HG03175 (cell line): ENCODE measurements at regions not wholly inside any gene's neighbourhood (a gene's known extent, or its start where the extent isn't known, plus 50 kb on each side); places are given as distances from the start of the nearest gene placed in this dataset.
"Not testable (repeated sequence)": the region's sequence is repeated elsewhere in the genome, so short reads cannot be mapped to it uniquely, and the experiment has no call there.

Experiments
- ATAC-seq: cut with Tn5 transposase; IDR thresholded peaks from one replicate; pipeline ENCODE4 v1.9.1; 2021; ENCODE audit warnings: mild to moderate bottlenecking, moderate library complexity; ENCODE audit not compliant: unreplicated experiment

GRCh38 chr13:50154697-50155096 lies 139.5 kb downstream of the KCNRG start:
- ATAC-seq, result no peak

GRCh38 chr13:50156140-50156539 lies 140.9 kb downstream of the KCNRG start:
- ATAC-seq, result no peak

GRCh38 chr13:50156561-50157127 lies 141.4 kb downstream of the KCNRG start:
- ATAC-seq, result no peak

DNA sequence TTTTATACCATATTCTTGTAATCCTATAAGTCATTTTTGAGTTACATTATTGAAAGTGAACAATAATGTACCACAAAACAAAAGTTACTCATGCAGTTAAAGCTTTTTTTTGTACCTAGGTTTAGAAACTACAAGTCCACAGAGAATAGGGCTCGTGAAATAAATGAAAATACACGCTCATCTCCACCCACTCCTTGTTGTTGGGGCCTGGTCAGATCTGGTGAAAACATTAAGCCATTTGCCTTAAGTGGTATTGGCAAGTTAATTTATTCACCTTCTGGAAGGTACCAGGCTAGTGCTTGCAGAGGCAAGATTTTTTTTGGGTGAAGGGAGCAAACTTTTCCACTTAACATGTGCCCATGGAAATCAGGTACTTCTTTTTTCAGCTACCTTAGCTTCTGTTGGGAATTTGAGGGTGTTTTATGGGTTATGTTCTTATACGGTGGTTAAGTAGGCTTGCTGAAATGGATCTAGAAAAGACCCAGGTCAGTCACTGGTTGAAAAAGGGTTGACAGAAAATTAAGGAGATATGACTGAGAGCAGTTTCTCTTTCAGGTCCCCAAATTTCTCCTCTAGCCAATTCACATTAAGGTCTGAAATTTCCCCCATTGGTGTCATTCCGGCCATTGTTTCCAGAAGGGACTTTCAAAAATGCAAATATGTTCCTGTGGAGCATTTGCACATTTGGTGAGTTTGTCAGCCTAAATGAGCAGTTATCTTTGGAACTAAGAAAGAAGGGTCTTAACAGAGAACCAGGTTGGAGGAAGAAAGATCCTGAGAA lies 143.3 kb downstream of the KCNRG start:
- no peak for ATAC-seq

GRCh38 chr13:50159607-50160006 lies 144.4 kb downstream of the KCNRG start:
- no peak for ATAC-seq

DNA sequence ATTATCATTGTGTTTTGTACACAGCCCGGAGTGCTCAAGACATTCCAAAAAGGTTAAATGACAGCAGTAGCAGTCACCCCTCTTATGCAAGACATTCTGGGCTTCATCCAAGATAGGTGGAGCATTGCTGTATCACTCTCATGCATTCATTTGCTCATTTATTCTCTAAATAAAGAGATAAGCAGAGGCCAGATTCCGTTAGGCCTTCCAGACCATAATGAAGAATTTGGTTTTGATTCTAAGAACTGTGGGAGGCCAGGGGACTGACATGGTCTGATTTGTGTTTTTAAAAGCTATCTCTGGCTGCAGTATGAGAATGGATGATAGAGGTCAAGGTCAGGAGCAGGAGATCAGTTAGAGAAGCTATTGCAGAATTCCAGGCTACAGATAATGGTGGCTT lies 145.8 kb downstream of the KCNRG start:
- no peak for ATAC-seq

GRCh38 chr13:50162001-50162400 lies 146.8 kb downstream of the KCNRG start:
- no peak for ATAC-seq

- ATAC-seq, result no peak
Observed at GRCh38 chr13:50162567-50162966, 147.3 kb downstream of the KCNRG start.

DNA sequence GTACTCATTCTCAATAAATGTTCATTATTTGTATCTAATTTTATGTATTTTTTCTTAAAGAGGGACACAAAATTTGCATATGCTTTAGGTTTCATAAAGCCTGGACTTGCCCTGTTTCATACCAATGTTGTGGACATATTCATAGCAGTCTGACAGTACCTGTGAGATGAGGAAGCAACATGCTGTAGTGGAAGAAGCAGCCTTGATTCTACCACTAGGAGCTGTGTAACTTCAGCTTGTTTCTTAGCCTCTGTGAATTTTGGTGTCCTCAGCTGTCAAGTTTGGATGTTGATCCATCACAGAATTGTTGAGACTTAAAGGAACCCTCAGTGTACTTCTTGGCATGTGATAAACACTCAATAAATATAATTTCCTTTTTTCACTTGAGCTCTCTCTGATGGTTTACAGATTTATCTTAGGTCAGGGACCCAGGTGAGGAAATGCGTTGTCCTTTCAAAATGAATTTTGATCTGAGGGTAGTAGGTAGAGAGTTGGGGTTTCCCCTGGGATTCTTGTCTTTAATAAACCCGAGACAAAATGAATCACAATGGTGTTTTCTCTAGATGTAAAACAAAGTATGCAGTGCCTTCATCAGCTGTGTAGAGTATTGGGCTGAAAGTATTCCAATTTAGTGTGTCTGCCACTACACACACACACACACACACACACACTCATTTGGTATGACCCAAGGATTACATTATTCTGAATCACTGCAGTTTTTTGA lies 152.1 kb downstream of the KCNRG start:
- ATAC-seq, result no peak

DNA sequence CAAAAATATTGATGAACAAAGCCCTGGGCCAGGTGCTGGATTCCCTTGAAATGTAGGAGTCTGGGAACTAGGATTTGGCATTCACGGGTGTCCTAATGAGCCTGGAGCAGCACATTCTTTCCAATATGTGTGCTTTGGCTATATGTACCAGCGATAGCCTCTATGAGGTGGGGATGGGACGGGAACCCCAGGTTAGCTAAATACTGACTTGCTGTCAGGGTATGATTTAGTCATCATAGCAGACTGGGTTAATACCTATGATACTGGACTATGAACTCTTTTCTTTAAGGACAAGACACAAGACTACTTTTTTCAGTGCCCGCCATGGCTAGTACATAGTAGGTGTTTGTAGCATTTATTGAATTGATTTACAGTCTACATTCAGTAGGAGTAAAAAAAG lies 152.7 kb downstream of the KCNRG start:
- no peak for ATAC-seq

DNA sequence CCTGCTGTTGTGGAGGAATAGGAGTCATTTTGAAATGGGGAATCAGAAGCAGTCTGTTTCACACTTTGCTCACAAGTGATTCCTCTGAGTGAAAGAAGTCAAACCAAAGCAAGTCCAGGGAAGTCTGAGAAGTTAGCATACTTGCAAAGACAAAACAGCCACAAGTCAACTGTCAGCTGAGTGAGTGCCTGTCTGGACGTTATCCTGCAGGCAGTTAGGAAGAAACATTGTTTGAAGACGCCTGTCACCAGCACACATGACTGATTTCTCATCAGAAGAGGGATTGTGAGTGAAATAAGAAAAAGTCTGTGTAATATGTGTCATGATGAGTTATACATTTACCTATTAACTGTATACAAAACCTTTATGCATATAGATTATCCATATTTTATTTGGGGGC lies 153.5 kb downstream of the KCNRG start:
- no peak for ATAC-seq

DNA sequence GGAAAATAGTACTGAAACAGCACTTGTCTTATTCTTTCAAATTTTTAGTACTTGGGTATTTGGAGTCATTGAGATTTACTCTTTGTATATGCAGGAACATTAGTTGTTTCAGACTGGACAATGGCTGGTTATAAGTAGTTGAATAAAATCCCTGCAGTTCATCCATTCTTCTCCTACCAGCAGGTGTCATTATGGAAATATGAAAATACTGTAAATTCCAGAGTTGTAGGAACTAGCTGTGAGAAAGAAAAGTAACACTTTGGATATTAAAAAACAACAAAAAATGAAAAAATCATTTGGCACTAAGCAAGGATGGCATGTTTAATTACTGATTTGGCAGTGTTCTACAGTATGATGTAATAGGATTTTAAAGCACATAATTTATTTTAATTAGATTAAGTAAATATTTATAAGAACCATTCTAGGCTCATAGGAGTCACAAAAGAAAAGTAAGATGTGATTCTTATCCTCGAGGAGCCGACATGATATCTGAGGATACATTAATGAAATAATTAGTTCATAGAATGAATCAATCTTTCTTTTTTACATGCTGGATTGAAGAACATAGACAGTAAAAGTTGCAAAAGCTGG lies 155.3 kb downstream of the KCNRG start:
- ATAC-seq, result no peak

GRCh38 chr13:50171590-50172282 lies 156.5 kb downstream of the KCNRG start:
- no peak for ATAC-seq

DNA sequence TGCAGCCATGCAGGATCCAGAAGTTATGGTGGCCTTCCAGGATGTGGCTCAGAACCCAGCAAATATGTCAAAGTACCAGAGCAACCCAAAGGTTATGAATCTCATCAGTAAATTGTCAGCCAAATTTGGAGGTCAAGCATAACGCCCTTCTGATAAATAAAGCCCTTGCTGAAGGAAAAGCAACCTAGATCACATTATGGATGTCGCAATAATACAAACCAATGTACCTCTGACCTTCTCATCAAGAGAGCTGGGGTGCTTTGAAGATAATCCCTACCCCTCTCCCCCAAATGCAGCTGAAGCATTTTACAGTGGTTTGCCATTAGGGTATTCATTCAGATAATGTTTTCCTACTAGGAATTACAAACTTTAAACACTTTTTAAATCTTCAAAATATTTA lies 157.8 kb downstream of the KCNRG start:
- ATAC-seq, result not testable (repeated sequence)

- no peak for ATAC-seq
Observed at GRCh38 chr13:50174630-50175029, 159.4 kb downstream of the KCNRG start.

- ATAC-seq, result no peak
Observed at GRCh38 chr13:50179977-50180376, 164.7 kb downstream of the KCNRG start.

DNA sequence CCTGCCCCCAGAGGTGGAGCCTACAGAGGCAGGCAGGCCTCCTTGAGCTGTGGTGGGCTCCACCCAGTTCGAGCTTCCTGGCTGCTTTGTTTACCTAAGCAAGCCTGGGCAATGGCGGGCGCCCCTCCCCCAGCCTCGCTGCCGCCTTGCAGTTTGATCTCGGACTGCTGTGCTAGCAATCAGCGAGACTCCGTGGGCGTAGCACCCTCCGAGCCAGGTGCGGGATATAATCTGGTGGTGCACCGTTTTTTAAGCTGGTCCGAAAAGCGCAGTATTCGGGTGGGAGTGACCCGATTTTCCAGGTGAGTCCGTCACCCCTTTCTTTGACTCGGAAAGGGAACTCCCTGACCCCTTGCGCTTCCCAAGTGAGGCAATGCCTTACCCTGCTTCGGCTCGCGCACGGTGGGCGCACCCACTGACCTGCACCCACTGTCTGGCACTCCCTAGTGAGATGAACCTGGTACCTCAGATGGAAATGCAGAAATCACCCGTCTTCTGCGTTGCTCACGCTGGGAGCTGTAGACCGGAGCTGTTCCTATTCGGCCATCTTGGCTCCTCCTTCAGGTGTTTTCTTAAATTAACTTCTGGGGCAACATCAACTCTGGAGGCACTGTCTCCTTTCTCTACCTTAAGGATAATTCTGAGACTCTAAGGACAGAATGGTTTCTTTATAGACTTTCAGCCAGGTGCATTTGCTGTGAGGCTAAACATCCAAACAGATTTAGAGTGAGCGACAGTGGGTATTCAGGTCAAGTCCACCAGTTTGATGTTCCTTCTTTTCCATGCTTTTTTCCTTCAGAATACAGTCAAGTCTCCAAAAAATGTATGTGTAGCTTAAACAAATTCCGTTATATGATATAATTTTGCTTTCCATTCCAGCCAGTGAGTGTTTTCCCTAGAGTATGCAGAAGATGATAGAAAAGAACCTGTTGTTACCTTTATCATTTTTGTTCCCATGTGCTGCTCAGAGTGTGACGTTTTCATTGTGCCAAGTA lies 170.8 kb downstream of the KCNRG start:
- ATAC-seq, result not testable (repeated sequence)

- ATAC-seq, result no peak
Observed at GRCh38 chr13:50187352-50188029, 172.2 kb downstream of the KCNRG start.

DNA sequence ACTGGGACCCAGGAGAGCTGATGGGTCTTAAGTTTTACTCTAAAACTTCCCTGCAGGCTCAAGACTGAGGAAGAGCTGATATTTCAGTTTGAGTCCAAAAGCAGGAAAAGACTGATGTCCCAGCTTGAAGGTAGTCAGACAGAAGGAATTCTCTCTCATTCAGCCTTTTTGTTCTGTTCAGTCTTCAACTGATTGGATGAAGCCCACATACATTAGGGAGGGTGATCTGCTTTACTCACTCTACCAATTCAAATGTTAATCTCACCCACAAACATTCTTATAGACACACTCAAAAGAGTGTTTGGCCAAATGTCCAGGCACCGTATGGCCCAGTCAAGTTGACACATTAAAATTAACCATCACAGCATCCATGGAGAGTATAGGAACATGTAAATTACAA lies 173.5 kb downstream of the KCNRG start:
- no peak for ATAC-seq
